ENCODE measurements at regions not wholly inside any gene's neighbourhood (a gene's known extent, or its start where the extent isn't known, plus 50 kb on each side); places are given as distances from the start of the nearest gene placed in this dataset.

DNA sequence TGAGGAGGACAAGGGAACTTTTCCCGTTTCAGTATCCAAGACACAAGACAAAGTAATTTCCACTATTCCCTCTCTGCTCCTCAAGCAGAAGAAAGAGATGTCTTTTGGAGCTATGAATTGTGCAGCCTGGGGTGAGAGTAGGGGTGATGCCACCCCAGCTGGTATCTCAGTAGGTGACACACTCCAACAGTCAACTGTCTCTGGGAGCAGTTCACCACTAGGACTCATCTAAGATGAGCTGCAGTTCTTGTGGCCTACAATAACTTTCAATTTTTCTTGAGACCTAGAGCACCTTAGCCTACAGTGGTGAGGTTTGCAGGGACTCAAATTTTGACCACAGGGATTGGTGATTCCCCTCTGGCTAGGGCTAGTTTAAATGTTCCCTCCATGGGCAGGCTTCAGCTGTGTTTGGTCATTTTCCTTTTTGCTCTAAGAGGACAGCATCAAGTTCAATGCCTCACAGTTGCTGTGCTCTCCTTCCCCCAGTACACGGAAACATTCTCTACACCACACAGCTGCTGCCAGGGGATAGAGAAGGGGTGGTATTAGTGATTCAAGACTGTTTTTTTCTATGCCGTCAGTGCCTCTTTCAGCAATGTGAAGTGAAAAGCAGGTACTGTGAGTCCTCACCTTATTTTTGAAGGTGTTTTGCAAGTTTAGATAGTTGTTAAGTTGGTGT is 278.6 kb upstream of the RORB start:
- DNase-seq (ENCODE audit: low read depth): no peak

DNA sequence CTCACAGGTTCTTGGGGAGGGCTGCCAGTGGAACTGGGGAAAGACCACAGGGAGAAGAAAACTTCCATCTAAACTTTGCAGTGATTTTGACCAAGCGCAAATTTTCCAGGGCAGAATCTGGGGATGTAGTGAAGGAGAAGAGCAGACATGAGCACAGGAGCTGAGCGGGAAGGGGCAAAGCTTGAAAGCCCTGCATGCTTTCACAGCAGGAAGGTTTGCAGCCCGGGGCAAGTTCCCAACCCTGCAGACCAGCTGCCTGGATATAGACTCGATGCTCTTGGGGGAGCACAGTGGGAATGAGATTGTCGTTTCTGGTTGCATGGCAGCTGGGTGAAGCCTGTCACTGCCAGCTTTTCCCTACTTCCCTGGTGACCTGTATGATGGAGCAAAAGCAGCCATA is 276.8 kb upstream of the RORB start:
- DNase-seq (ENCODE audit: low read depth): no peak

DNA sequence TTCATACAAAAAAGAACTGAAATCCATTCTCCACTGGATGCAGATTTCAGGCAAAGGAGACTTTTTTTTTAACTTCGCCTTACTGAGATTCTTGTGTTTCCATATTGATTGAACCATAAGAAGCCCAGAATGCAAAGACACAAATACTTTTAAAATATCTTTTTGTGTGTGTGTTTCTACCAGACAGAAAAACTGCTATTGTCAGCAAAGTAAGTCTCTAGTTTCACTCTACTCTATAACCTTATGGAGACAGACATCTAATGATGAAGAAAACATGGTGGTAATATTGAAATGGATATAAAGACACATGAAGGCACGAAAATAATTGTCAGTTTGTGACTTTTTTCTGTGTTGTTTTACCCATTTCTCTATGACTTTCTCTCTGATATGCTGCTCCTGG is 260.3 kb upstream of the RORB start:
- no peak for DNase-seq (ENCODE audit: low read depth)

DNA sequence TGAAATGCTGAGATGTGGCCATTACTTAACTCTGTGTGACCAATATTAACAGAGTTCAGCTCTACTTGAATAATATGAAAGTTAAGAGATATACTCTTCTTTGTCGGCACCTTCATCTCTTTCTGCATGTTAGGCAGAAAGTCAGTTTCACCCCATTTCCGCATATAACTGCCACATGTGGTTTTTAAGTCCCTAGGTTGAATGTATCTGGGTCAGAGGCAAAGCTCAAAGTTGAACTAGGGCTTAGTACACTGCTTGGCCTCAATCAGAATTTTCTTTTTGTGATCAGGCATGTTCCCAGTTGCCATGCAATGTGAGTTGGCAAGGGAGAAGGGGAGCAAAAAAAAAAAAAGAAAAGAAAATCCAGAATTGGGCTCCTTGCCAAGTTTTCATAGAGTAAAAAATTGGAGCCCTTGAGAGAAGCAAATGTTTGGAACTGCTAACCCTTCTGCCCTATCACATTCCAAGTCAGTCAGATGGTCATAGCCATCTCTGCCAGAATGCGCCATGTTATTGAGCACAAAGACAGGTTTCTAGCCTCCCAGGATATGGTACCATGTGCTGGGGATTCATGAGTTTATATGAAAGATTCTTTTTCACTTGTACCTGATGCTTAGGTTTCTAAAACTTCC is 251.2 kb upstream of the RORB start:
- DNase-seq (ENCODE audit: low read depth): no peak

DNA sequence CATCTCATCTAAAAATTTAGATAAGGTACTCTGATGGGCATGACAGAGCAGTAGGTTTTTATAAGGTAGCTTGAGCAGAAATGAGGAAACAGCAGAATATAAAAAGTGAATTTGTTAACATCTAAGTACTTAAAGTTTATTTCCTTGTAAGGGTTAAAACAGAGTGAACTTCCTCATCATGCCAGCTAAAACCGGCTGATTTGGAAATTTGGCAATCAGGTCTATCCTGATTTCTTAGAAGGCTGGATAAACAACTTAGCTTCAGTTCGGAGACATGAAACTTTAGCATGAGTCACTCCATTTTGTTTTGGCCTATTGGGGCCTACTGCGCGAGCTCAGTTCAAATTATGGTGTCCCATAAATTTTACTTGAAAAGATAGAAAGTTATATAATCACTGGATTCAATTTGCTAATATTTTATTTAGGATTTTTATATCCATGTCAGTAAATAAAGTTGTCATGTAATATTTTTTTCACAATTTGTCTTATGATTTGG is 241.6 kb upstream of the RORB start:
- no peak for DNase-seq (ENCODE audit: low read depth)

DNA sequence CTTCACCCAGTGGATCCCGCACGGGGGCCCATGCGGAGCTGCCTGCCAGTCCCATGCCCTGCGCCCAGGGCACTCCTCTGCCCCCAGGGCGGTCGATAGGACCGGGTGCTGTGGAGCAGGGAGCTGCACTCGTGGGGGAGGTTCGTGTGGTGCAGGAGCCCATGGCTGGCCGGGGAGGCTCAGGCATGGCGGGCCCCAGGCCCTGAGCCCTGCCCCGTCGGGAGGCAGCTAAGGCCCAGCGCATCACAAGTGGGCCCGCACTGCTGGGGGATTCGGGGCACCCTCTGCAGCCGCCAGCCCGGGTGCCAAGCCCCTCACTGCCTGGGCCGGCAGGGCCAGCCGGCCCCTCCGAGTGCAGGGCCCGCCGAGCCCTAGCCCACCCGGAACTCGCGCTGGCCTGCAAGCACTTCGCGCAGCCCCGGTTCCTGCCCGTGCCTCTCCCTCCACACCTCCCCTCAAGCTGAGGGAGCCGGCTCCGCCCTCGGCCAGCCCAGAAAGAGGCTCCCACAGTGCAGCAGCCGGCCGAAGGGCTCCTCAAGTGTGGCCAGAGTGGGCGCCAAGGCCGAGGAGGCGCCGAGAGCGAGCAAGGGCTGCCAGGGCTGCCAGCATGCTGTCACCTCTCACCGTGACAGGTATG is 221.1 kb upstream of the RORB start:
- DNase-seq (ENCODE audit: low read depth): no peak

DNA sequence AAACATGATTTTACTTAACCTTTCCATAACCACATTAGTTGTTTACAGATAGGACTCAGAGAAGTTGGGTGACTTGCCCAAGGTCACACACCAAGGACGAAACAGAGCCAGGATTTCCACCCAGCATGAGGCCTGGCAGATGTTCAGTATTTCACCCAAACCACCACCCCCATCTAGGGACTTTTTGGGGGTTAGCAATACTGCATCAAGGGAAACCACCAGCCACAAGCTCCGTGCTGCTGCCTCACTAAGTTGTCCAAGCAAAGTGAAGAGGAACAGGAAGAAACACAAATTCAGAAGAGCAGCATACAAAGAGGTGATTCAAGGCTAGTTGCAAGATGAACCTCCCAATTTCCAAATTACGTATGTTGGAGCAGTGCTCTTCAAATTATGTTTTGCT is 219.6 kb upstream of the RORB start:
- no peak for DNase-seq (ENCODE audit: low read depth)

DNA sequence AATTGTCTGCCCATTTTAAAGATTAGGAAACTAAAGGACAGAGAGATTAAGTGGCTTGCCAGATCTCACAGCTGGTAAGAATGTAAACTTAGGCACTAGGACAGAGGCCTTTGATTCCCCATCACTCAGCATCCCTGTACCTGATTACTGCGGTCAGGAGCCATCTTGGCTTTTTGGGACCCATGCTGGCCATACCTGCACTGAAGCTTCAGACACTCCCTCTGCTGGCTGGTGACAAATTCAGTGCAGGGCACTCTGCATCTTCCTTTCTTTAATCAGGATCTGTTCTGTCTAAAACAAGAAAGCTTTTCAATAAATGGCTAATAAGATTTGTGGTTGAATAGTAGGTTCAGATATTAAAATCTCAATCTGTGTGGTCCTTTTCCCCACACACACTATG is 215.5 kb upstream of the RORB start:
- DNase-seq (ENCODE audit: low read depth): no peak

DNA sequence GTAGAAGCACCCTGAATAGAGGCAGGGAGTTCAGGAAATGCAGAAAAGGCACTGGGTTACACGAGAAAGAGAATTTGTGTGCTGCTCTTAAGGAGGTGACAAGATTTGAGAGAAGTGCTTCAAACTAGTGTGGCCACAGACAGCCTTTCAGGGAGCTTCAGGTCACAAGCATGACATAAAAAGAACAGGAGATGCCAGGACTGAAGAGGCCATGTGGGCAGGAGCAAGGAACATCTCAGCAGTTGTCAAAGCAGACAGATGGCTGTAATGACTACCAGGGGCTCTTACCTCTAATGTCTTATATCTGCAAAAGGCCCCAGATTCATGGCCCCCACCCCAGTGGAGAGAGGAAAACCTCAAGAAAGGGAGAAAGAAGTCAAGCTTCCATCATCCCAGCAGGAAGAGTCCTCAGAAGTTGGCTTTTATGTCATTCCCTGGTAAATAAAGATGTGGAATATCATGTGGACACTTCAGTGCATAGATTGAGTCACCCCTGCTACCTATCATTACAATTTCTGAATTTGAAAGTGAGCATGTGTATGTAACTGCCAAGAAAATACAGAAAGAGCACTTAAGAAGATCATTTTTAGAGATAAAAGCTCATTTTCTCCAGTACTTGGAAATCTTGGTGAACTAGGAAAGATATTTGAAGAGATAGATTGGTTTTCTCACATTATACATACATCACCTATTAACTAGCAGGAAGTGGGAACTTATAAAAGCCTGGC is 214.4 kb upstream of the RORB start:
- DNase-seq (ENCODE audit: low read depth): no peak

DNA sequence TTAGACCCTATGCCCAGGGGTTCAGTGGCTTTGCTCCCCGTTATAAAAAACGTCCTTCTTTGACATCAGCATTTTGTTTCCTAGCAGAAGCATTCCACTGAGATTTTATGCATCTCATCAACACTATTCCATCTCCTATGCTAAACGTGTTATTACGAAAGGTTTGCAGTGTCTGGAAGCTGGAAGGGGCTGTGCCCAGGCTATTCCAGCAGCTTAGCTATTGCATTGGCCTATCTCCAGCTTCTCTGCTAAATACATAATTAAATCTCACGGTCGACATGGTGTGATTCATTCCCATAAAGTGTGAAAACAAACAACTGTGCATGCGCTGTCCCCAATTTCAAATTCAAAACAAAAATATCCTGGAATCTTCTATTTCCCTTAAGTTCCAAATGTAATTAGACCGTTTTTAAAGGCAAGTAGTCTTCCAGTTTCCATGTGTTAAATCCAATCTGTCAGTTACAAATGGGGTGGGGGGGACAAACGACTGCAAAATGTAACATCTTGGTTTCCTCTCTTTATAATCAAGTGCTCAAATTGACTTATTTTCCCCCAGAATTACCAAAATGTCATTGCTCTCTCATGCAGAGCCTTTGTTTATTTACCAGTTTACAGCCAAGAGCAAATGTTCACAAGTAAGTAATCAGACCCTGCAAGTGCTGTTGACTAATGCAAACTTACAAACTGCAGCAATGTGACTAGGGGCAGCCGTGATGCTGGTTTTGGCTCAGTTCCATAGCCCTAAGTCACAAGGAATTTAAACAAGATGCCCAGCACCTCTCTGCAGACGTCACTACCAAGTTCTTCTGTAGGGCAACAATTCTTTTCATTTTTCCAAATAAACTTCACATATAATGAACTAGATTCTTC is 212.3 kb upstream of the RORB start:
- no peak for DNase-seq (ENCODE audit: low read depth)

DNA sequence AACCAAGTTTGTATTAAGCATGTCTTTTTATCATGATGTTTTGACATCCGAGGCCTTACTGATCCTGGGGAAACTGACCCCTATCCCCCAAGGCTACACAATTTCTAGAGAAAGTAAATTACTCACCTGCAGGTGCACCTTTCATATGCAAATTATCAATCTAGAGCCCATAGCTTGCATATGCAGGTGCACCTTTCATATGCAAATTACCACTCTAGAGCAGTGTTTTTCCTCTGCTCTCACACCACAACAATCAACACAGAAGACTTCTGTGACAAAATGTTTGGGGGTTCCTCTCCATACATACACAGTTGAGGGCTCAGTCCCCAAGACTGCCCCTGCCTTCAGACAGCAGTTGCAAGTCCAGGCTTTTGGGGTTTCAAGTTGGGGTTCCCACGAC is 203.7 kb upstream of the RORB start:
- DNase-seq (ENCODE audit: low read depth): no peak

DNA sequence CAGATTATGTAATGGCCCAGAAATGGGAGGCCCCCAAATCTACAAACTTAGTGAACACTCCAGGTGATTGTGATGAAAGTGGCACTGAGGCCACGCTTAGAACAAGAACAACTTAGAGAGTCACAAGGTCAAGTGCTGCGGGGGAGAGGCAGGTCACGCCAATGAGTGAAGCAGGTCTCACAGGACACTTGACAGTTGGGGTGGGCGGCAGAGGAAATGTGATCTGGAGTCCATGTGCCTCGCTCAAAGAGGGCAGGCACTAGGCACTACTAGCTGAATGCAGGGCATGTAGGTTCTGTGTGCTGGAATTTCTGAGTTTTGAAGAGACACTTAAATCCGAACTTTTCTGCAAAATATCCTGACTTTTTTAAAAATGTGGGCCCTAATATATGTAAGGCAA is 193.2 kb upstream of the RORB start:
- DNase-seq (ENCODE audit: low read depth): no peak

DNA sequence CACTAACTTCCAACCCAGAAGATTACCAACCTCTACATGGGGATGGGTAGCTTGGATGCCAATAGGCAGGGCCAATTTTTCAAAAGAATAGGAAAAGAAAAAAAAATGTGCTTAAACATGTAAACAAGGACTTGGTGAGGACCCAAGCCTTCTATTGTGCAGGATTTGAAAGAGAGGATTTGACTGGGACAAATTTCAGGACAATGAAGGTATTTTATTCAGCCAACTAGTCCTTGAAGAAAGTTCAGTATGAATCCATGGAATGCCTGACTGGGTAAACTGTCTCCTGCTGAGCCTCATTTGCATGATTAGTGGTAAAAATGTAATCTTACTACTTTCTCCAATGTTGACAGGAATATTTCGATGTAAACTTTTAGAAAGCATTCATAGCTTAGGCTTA is 192.5 kb upstream of the RORB start:
- no peak for DNase-seq (ENCODE audit: low read depth)

DNA sequence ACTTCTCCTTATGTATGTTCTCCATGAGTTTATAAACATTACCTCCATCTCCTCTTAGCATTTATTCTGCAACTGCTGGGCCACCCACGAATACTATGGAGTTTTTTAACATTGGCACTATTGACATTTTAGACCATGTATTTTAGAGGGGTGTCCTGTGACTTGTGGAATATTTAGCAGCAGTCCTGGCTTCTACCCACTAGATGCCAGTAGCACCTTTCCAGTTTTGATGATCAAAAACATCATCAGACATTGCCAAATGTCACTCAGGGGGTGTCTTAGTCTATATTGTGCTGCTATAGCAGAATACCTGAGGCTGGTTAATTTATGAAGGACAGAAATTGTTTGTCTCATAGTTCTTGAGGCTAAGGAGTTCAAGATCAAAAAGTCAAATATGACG is 187.5 kb upstream of the RORB start:
- DNase-seq (ENCODE audit: low read depth): no peak

DNA sequence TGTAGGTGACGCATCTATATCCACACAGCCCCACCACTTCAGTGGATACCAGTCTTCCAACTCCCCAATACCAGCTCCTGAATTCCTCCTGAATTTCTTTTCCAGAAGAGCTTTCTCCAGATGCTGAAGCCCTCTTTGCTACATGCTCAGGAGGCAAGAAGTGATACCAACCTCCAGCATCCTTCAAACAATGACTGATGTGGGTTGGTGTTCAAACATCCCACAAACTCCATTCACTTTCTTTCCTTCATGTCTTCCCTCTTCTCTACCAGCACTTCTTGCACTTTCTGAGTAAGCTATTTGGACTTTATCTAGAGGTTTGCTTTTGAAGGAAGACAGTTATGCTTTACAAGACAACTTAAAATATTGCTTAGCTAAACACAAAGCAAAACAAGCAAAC is 179.9 kb upstream of the RORB start:
- DNase-seq (ENCODE audit: low read depth): no peak

DNA sequence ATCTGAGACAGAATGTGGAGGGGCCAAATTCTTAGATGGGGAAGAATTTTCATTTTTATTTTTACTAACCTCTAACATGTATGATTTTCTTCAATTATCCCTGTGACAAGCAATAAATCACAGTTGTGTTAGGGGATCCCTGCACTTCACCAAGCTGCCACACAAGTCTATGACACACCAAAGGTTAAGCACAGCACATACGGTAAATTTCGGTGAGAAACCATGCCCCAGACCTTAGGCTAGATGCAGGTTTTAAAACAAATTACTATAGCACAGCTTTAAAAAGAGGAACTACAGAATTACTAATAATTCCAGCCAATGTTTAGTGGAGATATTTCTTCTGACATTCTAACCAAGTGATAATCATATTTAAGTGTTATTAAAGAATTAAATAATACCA is 175.7 kb upstream of the RORB start:
- no peak for DNase-seq (ENCODE audit: low read depth)

DNA sequence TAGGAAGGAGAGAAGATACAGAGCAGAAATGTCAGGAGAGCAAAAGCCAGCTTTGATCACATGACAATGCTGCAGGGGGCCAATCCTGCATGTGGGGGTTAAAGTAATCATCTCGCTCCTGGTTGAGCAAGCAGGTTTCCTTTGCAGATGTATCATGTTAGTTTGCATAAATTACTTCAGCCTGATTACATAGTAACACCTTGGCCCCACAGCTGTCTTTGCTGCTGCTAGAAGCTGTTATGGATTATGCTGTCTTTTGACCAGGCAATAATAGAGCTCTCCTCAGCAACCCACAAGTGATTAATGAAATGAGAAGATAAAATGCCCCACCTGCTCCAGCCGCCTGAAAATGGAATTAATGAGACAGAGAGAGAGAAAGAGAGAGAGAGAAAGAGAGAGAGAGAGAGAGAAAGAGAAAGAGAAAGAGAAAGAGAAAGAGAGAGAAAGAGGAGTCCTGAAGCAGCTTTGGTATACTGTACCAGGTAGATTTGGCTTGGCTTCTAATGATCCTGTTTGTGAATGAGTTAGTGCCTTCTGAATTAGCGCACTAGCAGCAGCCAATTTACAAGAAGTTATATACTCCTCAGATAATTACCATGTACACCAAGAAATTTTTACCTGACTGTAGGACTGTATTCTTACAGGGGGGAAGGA is 174.3 kb upstream of the RORB start:
- DNase-seq (ENCODE audit: low read depth): no peak

DNA sequence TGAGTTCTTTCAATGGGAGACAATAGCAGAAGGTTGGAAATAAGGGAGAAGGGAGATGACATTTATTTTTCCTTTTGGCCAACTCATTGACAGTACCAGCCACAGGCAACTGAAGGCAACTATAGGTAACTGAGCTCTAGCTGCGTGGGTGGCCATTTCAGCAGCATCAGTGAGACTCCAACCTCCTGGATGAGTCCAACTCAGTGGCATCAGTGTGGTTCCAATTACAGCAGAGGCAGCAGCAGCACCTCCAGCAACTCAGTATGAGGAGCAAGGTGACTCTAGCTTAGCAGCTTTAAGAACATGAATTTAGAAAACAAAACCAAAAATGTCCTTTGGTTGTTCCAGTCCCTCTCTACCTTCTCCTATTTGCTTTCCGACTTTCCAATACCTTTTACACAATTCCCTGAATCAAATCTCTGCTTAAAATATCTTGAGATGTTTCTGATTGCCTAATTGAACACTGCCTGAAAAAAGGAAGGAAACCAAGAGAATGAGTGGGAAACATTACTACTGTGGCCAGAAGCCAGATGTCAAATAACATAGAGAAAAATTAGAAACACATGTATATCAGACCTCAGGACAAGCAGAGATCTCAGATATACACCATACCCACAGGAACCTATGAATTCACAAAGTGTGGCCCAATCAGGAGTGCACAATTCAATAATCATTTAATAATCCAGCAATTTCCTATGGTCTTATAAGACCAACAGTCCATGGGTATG is 166.5 kb upstream of the RORB start:
- no peak for DNase-seq (ENCODE audit: low read depth)

DNA sequence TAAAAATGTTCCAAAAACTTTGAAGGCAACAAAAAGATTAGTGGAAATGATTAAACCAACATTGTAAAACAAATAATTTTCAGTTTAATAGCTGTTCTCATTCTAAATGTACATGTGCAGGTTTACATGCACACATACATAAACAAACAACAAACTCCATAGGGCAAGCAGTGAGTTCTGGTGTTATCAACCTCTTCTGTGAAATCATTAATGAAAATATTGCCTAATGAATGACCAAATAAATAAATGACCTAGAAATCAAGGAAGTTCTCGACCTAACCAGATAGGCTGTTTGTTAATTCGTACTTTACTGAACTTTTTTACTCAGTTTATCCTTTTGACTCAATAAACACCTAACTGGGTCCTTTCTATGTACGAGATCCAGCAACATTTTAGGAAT is 165.5 kb upstream of the RORB start:
- DNase-seq (ENCODE audit: low read depth): no peak

DNA sequence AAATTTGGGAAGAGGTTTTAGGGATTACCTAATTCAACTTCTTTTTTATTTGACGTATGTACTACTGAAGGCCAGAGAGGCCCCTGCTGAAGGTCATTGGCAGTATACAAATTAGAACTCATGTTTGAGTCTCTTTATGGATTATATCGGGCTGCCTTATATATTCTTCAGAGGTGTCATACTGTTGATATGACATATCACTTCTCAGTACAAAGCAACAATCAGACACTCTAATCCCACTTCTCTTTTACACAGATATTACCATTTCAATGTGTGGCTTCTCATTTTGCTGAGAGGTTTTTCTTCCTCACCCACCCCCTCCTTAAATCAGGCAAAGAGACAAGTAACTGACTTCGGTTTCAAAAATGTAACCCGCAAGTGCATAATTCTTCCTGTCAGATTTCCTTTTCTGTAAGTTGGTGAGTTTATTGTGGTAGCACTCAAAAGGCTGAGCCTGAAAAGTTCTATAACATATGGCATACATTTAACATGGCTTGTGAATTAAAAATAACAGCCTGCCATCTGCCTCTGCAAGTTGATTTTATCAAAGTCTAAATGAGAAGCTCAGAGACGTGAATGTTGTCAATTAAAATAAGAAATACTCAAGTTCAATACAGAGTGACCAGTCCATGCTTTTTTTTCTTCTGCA is 163.6 kb upstream of the RORB start:
- DNase-seq (ENCODE audit: low read depth): no peak
